Embryonic facial prominence (tissue), 1 donor: ENCODE measurements at regions not wholly inside any gene's neighbourhood (a gene's known extent, or its start where the extent isn't known, plus 50 kb on each side); places are given as distances from the start of the nearest gene placed in this dataset.

ENCODE experiments used
- DNase-seq: peaks from one replicate; pipeline ENCODE4 v3.0.0-alpha.2; 2016; ENCODE audit errors: extremely low spot score

DNA sequence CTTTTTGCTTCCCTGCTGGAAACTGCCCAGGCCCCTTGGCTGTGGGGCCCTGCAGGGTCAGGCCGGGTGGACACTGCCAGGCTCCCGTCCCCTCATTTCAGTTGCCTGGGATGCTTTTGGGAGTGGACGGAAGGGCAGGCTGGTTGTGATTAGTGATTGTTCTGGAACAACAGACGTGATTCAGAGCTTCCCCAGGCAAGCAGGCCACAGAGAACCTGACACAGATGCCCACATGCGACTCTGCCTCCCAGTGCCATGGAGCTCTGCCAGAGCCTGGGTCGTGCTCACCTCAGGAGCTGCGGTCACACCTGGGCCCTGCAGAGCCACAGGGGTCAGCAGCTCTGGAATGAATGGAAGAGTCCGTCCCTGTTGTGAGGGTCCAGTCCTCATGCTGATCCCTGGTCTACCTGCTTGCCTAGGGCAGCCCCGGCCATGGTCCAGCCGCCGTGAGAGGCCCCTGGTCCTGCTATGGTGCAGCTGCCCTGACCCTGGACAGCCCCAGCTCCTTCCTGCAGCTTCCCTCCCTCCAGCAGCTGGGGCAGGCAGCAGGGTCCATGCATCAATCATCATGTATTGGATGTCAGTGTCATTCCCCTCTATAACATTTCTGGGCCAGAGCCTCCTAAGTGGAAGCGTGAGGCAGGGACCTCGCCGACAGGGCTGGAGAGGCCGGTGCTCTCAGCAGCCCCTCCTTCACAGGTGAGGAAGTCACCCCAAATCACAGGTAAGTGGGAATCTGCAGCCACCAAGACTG lies 518.6 kb upstream of the MYT1L start:
- DNase-seq, result no peak

DNA sequence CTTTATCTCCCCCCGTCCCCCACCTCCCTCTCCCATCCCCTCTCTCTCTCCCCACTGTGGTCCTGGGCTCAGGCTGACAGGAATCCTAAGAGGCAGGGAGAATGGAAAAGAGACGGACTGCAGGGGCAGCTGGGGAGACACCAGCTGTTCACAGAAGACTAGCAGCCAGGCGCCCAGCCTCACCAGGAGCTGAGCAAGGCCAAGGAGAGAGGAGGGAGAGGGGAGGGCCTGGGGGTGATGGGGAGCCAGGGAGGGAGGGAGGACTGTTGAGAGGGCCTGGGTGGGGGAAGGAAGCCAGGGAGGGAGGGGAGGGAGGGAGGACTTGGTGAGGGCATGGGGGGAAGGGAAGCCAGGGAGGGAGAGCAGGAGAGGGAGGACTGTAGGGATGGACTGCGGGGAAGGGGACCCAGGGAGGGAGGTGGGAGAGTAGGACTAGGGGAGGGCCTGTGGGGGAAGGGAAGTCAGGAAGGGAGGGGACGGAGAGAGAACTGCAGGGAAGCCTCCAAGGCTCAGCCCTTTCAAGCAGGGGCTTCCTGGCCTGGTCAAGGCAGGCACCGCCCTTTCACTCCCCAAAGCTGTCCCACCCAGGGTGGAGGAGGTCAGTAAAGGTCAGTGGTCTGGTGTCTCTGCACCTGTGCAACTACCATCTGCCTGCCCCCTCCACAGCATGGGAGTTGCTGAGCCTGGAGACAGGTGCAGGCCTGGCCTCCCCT lies 517.7 kb upstream of the MYT1L start:
- DNase-seq, result no peak

DNA sequence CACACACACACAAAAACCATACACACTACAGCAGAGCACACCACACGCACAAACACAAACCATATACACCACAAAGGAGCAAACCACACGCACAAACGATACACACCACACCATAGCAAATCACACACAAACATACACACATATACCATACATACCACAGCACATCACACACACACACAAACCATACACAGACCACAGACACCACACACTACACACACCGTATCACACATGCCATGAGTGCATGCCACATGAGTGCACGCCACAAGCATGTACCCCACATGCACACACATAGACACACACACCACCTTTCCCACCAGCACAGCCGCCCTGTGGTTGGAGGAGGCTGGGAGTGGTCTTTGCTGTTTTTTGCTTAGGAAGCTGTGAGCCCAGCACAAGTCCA lies 517.1 kb upstream of the MYT1L start:
- DNase-seq, result no peak

DNA sequence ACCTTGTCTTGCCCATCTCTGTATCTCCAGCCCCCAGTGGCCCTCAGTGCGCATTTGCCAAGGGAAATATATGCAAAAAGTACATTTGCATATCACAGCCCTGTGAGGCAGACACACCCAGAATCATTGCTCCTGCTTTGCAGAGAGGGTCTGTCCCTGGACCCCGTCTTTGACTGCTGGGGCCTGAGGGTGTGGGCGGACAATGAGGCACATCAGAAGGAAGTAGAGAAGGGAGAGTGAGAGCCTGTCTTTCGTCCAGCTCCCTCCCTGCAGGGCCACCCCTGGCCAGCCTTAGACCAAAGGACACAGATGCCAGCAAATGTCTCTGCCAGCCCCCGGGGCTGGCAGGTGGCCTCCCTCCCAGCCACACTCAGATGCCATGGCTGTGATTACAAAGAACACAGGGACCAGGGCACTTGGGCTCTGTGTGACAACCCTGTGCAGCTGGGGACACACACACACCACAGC lies 516.2 kb upstream of the MYT1L start:
- no peak for DNase-seq

DNA sequence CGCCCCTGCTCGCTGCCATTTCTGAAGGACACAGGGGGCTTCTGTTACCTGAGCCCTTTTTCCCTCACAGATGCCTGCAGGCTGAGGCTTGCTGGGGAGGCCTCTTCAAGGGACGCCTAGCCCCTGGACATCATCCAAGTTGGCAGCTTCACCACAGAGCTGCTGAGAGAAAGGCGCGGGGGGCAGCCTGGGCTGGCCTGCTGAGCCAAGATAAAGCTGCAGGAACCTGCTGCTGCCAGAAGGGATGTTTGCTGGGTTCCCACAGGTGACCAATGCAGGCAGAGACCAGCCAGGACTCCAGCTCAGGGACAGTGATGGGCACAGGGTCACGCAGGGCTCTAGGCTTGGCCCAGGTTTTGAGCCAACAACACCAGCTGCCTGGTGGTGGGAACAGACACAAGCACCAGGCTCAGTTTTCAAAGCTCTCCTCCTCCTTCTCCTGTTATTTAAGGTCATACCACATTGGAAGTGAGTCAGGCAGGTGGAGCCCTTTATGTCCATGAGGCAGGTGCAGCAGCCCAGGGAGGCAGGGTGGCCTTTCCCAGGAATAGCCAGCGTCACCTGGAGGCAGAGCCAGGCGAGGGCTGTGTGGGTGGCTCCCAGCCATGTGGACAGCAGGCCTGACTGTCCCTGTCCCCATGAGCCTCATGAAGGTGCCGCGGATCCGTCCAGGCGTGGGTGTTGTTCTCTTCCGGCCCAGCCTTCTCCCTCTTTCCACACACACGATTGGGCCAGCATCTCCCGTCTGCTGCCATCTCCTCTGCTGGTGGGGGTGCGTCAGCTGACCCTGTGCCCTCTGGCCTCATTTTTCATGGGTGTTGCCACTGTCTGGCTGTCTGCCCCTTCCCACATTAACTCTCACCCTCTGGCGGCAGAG lies 515.5 kb upstream of the MYT1L start:
- peak; percentile 58 for DNase-seq

DNA sequence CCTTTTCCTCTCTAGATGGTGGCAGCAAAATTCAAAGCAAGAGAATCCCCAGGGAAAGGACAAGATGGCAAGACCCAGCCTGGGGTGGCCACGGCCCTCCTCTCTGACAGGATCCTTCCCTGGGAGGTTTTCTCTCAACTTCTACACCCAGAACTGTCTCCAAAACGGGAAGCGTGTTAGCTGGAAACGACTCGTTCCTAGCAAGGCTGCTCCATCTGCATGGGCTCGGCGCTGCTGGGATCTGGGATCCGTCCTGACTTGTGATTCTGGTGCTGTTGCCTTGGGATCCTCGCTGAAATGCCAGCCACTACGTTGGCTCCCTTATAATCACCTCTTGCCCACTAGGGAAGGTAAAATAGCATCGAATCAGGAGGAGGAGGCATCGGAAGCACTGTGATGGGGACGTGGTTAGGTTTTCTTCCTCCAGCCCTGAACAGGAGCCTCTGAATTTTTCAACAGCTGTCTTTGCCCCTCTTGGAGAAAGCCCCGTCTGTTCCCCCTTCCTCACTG lies 514.8 kb upstream of the MYT1L start:
- DNase-seq, result no peak

DNA sequence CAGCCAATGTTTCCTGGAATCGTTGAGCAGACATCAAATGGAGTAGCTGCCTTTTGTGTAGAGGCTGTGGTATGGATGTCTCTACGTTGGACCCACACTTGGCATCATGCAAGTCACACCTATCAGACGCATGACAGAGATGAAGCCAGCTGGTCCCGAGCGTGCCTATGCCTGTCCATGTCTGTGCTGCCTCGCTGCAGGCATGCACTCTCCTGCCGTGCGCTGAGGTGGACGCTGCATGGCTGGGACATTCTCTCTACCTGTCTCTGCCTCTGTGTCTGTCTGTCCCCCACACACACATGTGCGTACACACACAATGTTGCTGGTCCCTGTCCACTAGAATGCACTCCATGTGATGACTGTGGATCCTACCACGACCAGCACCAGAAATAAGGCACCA lies 514.2 kb upstream of the MYT1L start:
- DNase-seq, result no peak

DNA sequence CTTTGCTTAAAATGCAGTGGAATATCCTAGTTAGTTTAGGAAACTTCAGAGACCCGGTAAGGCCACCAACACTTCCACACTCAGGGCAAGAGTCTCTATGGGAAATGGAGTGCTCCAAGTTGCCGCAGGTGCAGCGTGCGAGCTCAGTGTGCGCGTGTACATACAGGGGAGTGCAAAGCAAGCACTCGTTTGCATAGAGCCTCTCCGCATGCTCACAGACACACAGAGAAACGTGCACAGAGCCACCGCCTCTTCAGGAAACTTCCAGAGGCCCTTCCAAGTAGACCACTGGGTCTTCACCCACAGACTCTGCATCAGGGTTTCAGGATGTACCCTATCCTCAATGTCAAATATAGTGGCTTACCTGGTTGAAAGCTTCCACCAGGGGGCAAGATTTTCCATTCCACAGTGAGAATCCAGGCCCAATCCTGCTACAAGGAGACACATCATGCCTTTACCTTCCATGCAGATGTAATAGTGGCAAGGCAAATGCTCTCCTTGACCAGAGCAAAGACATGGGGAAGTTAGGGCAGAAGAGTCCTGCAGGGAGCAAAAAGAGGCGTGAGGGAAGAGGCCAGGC lies 513.0 kb upstream of the MYT1L start:
- no peak for DNase-seq

DNA sequence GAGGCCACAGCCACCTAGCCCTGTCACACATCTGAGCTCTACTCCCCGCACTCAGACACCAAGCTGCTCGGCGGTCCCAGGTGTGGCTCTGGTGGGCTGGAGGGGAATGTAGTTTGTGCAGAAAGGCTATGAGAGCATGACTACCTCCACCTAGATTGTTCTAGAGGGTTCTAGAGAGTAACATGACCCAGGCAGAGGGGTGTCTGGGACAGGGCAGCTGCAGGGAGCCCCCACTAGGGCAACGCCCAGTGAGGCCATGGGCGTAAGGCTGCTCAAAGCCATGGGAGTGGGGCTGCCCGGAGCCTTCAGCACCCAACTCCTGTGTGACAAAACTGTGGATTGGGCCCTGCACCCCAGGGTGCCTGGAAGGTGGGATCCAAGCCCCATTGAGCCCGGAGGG lies 511.4 kb upstream of the MYT1L start:
- no peak for DNase-seq

DNA sequence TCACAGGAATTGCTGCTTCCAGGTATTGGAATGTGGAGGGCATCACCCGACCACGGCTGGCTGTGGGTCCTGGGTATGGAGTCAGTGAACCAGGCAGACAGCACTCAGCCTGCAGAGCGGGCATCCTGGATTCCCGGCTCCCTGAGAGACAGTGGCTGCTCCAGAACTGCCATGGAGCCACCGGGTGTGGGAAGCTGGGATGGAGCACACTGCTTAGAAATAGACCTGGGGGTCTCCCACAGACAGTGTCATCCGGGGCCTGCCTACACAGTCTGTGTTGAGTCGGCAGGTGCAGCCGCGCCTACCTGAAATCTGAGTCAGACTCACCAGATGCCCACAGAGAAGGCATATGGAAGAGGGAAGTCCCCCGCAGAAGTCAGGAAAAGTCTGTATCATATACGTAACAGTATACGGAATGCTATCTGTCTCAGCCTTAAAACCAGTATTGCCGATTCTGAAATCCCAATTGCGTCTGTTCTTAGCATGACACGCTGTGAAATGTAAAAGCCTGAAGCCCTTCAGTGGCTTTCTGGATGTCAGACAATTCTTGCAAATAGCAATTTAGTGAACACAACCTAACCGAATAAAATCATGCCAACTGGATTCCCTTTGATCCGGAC lies 509.7 kb upstream of the MYT1L start:
- no peak for DNase-seq

DNA sequence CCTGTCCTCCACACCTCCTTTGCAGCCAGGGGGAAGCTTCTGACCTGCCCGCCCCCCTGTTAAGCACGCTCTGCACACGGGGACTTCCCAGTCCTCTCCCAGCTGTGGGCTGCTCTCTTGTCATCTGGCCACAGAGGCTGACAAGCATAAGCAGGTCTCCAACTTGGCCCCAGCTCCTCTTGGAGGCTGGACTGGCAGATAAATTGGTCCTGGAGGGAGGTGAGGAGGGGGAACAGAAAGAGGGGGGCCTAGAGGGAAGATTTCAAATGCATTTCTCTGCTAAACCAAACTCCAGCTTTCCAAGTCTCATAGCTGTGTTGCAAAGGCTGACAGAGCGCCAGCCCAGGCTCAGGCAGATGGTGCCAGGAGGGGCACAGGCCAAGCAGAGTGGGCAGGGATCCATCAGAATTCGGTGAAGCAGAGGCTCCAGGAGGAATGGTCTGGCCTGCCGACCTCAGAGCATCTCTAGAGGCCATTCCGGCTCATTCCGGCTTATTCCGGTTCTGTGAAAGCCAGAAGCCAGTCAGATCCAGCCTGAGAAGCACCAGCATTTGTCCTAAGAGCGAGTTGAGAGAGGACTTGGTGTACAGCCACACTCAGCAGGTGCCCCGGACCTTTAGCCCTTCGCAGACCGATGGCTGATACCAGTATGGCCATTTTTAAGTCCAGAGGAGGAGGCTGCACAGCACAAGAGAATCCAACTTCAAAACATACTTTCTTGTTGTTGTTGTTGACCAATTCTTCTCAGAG lies 508.9 kb upstream of the MYT1L start:
- DNase-seq, result no peak

DNA sequence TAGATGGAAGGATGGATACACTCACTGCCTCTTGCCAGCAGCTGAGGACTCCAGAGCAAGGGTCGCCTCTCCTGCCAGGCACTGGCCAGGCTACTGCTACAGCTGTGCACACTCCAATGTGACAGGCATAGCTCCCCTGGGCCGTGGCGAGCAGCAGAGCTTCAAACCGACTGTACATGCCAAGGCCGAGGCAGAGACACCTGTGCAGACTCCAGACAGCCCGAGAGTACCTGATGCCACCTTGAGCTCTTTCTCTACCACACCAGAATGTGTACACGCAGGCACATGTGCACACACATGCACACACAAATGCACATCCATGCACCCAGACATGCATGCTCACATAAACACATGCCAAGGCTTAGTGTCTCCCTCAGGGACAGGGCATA lies 508.3 kb upstream of the MYT1L start:
- no peak for DNase-seq

DNA sequence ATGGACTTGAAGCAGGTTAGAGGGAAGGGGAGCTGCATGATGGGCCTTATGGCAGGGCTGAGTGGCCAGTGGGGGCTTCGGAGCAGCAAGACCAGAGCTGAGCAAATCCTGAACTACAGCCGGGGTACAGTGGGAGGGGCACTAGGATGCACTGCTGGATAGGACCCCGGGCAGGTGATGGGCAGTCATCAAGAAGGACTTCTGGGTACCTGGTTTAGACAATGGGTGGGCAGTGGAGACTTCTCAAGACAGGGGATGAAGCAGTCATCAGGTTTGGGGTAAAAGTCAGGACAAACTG lies 507.4 kb upstream of the MYT1L start:
- no peak for DNase-seq

DNA sequence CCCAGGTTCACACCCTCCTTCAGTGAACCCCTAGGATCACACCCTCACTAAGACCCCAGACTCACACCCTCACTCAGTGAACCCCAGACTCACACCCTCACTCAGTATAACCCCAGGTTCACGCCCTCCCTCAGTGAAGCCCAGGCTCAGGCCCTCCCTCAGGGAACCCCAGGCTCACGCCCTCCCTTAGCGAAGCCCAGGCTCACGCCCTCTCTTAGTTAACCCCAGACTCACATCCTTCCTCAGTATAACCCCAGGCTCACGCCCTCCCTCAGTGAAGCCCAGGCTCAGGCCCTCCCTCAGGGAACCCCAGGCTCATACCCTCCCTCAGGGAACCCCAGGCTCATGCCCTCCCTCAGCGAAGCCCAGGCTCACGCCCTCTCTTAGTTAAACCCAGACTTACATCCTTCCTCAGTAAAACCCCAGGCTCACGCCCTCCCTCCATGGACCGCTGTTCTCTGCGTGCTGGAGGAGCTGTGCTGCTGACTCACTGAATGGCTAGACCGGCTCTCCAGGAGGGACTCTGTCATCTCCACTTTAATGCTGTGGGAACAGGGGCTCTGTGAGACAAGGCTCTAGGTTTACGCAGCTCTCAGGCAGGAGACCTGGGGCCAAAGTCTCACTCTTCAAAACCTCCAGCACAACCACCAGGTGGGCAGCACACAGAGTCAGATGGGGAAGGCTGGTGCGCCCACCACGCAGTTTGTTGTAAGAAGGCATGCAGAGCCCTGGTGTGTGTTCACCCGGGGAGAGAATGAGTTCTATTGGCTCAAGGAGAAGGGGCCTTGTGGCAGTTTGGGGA lies 506.9 kb upstream of the MYT1L start:
- DNase-seq, result no peak

DNA sequence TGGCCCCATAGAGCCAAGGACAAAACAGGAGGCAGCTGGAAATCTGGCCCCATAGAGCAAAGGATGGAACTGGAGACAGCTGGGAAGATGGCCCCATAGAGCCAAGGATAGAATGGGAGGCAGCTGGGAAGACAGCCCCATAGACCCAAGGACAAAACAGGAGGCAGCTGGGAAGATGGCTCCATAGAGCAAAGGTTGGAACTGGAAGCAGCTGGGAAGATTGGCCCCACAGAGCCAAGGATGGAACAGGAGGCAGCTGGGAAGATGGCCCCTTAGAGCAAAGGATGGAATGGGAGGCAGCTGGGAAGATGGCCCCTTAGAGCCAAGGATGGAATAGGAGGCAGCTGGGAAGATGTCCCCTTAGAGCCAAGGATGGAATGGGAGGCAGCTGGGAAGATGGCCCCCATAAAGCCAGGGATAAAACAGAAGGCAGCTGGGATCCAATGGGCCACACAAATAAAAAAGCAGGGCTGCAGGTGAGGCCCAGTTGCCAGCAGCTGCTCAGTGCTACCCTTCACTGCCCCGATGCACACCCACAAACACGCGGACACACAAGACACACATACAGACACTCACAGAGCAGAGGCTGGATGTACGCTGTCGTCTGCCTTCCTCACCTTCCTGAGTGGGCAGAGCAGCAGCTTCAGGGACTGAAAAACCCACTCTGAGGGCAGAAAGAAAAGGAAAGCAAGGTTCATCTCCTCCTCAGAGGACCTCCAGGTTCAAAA lies 505.4 kb upstream of the MYT1L start:
- no peak for DNase-seq

DNA sequence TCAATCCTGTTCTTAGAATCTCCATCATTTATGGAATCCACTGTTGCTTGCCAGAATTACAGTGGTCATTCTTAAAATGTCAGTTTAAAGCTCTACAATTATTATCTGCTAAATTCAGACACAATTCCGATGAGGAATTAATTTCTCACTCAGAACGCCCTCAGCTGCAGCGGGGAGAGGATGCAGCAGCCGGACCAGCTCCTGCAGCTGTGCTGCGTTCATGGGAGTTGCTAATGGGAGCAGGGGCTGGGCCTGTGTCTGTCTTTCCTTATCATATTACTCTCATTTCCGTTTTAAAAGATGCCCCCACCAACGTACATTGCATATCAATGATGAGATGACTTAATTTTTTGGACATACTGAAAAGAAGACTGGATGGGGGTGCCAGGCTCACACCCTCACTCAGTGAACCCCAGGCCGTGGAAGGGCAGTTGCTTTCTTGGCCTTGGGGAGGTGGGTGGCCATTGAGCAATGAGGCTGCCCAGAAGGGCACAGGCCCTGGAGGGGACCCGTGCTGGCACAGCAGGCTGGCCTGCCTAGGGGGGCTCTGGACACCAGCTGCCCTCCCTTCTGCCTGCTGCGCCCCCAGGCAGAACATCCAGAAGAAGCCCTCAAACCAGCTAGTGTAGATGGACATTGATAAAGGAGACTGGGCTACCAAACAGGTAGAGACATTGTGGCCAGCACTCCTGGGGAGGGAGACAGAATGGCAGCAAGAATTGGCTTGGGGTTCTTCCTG lies 503.6 kb upstream of the MYT1L start:
- DNase-seq, result no peak

DNA sequence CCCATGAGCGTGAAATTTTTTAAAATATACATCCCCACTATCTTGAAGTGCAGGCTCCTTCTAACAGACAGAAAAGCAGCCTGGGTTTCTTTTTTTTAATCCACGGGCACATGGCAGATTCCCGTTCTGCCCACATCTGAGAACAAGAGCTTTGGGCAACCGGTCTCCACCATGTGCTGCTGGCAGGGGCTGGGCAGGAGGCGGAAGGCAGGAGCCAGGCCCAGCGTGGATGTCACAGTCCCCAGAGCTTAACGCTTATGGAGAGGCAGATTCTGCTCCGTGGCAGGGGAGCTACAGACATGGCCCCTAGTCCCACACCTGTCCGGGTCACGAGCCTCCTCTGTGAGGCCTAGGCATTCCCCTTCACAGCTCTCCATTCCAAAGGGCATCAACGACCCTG lies 503.0 kb upstream of the MYT1L start:
- no peak for DNase-seq

DNA sequence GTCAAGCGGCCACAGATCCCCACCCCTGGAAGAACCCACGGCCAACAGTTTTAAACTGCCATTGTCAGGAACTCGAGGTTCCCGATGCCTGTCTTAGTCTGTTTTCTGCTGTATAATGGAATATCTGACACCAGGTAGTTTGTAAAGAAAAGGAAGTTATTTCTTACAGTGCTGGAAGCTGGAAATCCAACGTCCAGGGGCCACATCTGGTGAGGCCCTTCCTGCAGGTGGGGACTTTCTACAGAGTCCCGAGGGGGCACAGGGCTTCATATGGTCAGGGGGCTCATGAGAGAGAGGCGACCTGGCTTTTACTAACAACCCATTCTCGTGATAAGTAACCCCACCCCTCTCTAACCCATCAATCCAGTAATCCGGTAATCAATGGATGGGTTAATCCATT lies 501.6 kb upstream of the MYT1L start:
- DNase-seq, result no peak

DNA sequence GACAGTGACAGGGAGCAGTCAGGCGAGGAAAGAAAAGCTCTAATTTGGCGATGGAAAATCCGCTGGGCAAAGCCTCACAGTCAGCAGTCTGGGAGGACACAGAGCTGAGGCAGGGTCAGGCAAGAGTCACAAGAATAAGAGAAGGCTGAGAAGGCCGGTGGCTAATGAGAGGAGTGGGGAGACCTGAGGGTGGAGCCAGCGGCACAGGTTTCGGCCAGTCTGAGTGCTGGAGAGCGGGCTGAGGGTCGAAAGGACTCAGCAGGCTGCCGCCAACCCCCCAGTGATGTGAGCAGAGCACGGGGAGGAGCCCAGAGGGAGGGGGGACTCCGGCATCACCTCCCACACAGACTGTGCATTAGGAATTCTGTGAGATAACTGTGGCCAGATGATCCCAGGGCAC lies 500.6 kb upstream of the MYT1L start:
- no peak for DNase-seq
